GM12891 (cell line): ENCODE measurements at regions not wholly inside any gene's neighbourhood (a gene's known extent, or its start where the extent isn't known, plus 50 kb on each side); places are given as distances from the start of the nearest gene placed in this dataset.

Experiments
- POLR2A ChIP-seq: IDR thresholded peaks from 2 replicates; pipeline ENCODE4 v1.6.1; 2011; ENCODE audit warnings: low read depth, low read length, control low read depth
- POLR2AphosphoS5 ChIP-seq: IDR thresholded peaks from 2 replicates; pipeline ENCODE4 v1.6.1; 2011; ENCODE audit warnings: low read depth, low read length, control low read depth
- POU2F2 ChIP-seq: IDR thresholded peaks from 2 replicates; pipeline ENCODE4 v1.6.1; 2011; ENCODE audit warnings: low read depth, mild to moderate bottlenecking, control low read depth, low read length, moderate library complexity
- SPI1 ChIP-seq: IDR thresholded peaks from 2 replicates; pipeline ENCODE4 v1.6.1; 2011; ENCODE audit warnings: low read depth, low read length, control low read depth
- TAF1 ChIP-seq: IDR thresholded peaks from 2 replicates; pipeline ENCODE4 v1.6.1; 2011; ENCODE audit warnings: low read depth, low read length, control low read depth

- no peak for TF ChIP-seq POLR2A
- TF ChIP-seq TAF1: no peak
- TF ChIP-seq POLR2AphosphoS5: no peak
- no peak for TF ChIP-seq SPI1
- TF ChIP-seq POU2F2: no peak
Measured at GRCh38 chr16:86965331-86965730, 351.9 kb downstream of the C16orf95 start.
